C4-2B (cell line): ENCODE measurements at regions not wholly inside any gene's neighbourhood (a gene's known extent, or its start where the extent isn't known, plus 50 kb on each side); places are given as distances from the start of the nearest gene placed in this dataset.

ENCODE experiments used
- ZFX ChIP-seq: fragments of 450-650 bp; IDR thresholded peaks from 2 replicates; pipeline ENCODE4 v1.6.1; 2017
- TF ChIP-seq, protein P1 (sequence below): fragments of 450-650 bp; conservative IDR thresholded peaks from 2 replicates; pipeline ENCODE4 v1.5.1; 2017; ENCODE audit warnings: mild to moderate bottlenecking

GRCh38 chr11:91170711-91171110, 947.9 kb upstream of the CHORDC1 start:
- TF ChIP-seq, protein P1, sequence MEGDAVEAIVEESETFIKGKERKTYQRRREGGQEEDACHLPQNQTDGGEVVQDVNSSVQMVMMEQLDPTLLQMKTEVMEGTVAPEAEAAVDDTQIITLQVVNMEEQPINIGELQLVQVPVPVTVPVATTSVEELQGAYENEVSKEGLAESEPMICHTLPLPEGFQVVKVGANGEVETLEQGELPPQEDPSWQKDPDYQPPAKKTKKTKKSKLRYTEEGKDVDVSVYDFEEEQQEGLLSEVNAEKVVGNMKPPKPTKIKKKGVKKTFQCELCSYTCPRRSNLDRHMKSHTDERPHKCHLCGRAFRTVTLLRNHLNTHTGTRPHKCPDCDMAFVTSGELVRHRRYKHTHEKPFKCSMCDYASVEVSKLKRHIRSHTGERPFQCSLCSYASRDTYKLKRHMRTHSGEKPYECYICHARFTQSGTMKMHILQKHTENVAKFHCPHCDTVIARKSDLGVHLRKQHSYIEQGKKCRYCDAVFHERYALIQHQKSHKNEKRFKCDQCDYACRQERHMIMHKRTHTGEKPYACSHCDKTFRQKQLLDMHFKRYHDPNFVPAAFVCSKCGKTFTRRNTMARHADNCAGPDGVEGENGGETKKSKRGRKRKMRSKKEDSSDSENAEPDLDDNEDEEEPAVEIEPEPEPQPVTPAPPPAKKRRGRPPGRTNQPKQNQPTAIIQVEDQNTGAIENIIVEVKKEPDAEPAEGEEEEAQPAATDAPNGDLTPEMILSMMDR: no peak
- TF ChIP-seq ZFX: no peak
